ENCODE measurements at regions not wholly inside any gene's neighbourhood (a gene's known extent, or its start where the extent isn't known, plus 50 kb on each side); places are given as distances from the start of the nearest gene placed in this dataset.

- no peak for DNase-seq (ENCODE audit: low spot score)
Observed at GRCh38 chr12:114918535-114919233, 234.7 kb upstream of the TBX3 start.

- DNase-seq (ENCODE audit: low spot score), result no peak
Observed at GRCh38 chr12:114917953-114918352, 234.0 kb upstream of the TBX3 start.

- DNase-seq (ENCODE audit: low spot score), result no peak
Observed at GRCh38 chr12:114917307-114917706, 233.3 kb upstream of the TBX3 start.

GRCh38 chr12:114916541-114916940, 232.6 kb upstream of the TBX3 start:
- DNase-seq (ENCODE audit: low spot score), result no peak

GRCh38 chr12:114916124-114916523, 232.1 kb upstream of the TBX3 start:
- no peak for DNase-seq (ENCODE audit: low spot score)

- no peak for DNase-seq (ENCODE audit: low spot score)
Observed at GRCh38 chr12:114913871-114914801, 230.2 kb upstream of the TBX3 start.

- no peak for DNase-seq (ENCODE audit: low spot score)
Observed at GRCh38 chr12:114912811-114913210, 228.8 kb upstream of the TBX3 start.

- DNase-seq (ENCODE audit: low spot score), result no peak
Observed at GRCh38 chr12:114911196-114911595, 227.2 kb upstream of the TBX3 start.

GRCh38 chr12:114904254-114905003, 220.5 kb upstream of the TBX3 start:
- no peak for DNase-seq (ENCODE audit: low spot score)

GRCh38 chr12:114903083-114903691, 219.2 kb upstream of the TBX3 start:
- no peak for DNase-seq (ENCODE audit: low spot score)

- no peak for DNase-seq (ENCODE audit: low spot score)
Observed at GRCh38 chr12:114902665-114903064, 218.7 kb upstream of the TBX3 start.

- DNase-seq (ENCODE audit: low spot score), result no peak
Observed at GRCh38 chr12:114901316-114901715, 217.3 kb upstream of the TBX3 start.

- no peak for DNase-seq (ENCODE audit: low spot score)
Observed at GRCh38 chr12:114898159-114898558, 214.2 kb upstream of the TBX3 start.

- DNase-seq (ENCODE audit: low spot score), result no peak
Observed at GRCh38 chr12:114895827-114896226, 211.9 kb upstream of the TBX3 start.

GRCh38 chr12:114895081-114895480, 211.1 kb upstream of the TBX3 start:
- no peak for DNase-seq (ENCODE audit: low spot score)

GRCh38 chr12:114894076-114894475, 210.1 kb upstream of the TBX3 start:
- DNase-seq (ENCODE audit: low spot score), result no peak

GRCh38 chr12:114888928-114889584, 205.1 kb upstream of the TBX3 start:
- DNase-seq (ENCODE audit: low spot score), result no peak

- DNase-seq (ENCODE audit: low spot score), result no peak
Observed at GRCh38 chr12:114888448-114888847, 204.5 kb upstream of the TBX3 start.

- no peak for DNase-seq (ENCODE audit: low spot score)
Observed at GRCh38 chr12:114885501-114885900, 201.5 kb upstream of the TBX3 start.

GRCh38 chr12:114884575-114884974, 200.6 kb upstream of the TBX3 start:
- DNase-seq (ENCODE audit: low spot score), result no peak

GRCh38 chr12:114882083-114882482, 198.1 kb upstream of the TBX3 start:
- DNase-seq (ENCODE audit: low spot score), result no peak

Data from mesenteric fat pad (tissue), 1 donor.